ENCODE measurements at regions not wholly inside any gene's neighbourhood (a gene's known extent, or its start where the extent isn't known, plus 50 kb on each side); places are given as distances from the start of the nearest gene placed in this dataset.

DNA sequence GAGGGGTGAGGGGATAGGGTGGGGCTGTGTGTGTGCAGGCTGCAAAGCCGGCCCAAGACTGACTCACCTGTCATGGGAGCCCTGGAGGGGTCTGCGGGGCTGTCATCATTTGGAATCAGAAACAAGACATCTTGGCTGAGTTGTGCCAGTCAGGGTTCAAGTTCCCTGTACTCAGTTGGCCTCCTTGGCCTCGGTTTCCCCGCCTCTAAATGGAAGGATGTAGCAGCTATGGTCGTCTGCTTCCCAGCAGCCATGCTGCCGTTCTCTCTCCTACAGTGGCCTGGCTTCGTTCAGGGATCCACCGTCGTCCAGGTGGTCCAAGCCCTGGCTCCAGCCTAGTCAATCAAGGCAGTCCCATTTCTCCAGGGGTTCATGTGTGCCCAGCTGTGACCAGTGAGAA lies 83.6 kb upstream of the PMEPA1 start:
- Histone ChIP-seq H3K27me3 (no peaks in the 10 kb centered on the region), H3K36me3 (no peaks in the 10 kb centered on the region), H3K4me3 (no peak overlapping the region), H3K27ac (no peak overlapping the region), H3K9me3 (no peaks in the 10 kb centered on the region), H3K4me1 (no peaks in the 10 kb centered on the region)
- intact Hi-C loops (cut with DNase I): no loop called here
- TF ChIP-seq POLR2AphosphoS5 (IDR thresholded peaks at IDR 0.05) (no peak), POLR2A (IDR thresholded peaks at IDR 0.05) (no peak), EP300 (IDR thresholded peaks at IDR 0.05) (no peak)
- TF ChIP-seq, protein P1, sequence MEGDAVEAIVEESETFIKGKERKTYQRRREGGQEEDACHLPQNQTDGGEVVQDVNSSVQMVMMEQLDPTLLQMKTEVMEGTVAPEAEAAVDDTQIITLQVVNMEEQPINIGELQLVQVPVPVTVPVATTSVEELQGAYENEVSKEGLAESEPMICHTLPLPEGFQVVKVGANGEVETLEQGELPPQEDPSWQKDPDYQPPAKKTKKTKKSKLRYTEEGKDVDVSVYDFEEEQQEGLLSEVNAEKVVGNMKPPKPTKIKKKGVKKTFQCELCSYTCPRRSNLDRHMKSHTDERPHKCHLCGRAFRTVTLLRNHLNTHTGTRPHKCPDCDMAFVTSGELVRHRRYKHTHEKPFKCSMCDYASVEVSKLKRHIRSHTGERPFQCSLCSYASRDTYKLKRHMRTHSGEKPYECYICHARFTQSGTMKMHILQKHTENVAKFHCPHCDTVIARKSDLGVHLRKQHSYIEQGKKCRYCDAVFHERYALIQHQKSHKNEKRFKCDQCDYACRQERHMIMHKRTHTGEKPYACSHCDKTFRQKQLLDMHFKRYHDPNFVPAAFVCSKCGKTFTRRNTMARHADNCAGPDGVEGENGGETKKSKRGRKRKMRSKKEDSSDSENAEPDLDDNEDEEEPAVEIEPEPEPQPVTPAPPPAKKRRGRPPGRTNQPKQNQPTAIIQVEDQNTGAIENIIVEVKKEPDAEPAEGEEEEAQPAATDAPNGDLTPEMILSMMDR (IDR thresholded peaks at IDR 0.05): no peak
- DNase-seq: no peak
- 90 to 93% methylated on average over 9 of the region's 9 CpGs for WGBS, 2 donors

DNA sequence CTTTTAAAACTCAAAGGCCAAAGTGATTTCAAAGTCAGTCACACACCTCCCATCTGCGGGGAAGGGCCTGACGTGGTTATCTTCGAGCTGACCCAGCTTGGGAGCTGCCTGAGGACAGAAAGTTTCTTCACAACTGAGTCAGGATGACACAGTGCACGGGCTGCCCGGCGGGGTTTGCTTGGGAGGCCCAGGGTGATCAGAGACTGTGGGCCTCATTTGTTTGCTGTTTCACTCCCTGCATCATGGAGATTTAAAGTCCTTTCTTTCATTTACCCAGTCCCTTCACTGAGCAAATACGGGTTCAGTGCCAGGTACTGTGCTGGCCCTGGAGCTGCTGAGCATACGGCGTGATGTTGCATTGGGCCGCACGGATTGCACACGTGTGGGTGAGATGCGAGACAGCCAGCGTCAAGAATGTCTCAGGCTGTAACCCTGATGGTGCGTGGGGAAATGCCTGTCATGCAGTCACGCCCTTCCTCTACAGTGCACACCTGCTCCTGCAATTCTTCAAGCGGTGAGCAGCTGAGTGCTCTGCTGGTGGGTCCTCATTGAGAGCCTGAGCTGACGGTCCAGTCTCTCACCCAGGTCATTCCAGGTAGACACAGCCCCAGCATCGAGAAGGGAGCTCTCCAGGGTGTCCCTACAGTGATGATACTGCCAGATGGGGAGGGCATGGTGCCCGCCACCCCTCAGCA lies 82.7 kb upstream of the PMEPA1 start:
- no peak overlapping the region for H3K4me3 ChIP-seq
- H3K9me3 ChIP-seq: no peaks in the 10 kb centered on the region
- intact Hi-C loops (cut with DNase I): no loop called here
- no peaks in the 10 kb centered on the region for H3K4me1 ChIP-seq
- WGBS, 2 donors: 37 to 72% methylated on average over 20 of the region's 20 CpGs
- DNase-seq: no peak
- TF ChIP-seq POLR2AphosphoS5 (IDR thresholded peaks at IDR 0.05) (no peak), EP300 (IDR thresholded peaks at IDR 0.05) (no peak), POLR2A (IDR thresholded peaks at IDR 0.05) (no peak)
- TF ChIP-seq, protein P1 (IDR thresholded peaks at IDR 0.05): no peak
- no peaks in the 10 kb centered on the region for H3K27me3 ChIP-seq
- H3K36me3 ChIP-seq: no peaks in the 10 kb centered on the region
- no peak overlapping the region for H3K27ac ChIP-seq

DNA sequence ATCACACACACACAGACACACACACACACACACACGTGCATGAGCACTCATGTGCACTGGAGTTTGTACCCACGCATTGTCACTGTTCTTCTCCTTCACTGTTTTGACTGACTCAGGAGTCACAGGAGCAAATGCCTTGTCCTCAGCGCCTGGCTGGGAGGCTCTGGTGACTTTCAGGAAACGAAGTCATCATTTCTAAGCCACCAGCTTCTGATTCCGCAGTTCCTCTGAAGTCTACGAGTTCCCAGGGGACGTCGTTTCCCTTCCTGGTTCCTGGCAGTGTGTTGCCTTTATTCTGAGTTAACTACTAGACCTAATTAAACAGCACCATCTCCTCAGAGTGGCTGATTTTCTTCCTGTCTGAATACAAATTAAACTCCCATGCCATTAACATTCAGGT lies 82.2 kb upstream of the PMEPA1 start:
- Histone ChIP-seq H3K27me3 (no peaks in the 10 kb centered on the region), H3K4me3 (no peak overlapping the region), H3K36me3 (no peaks in the 10 kb centered on the region), H3K4me1 (no peaks in the 10 kb centered on the region), H3K27ac (no peak overlapping the region), H3K9me3 (no peaks in the 10 kb centered on the region)
- WGBS, 2 donors: 61 to 62% methylated on average over 8 of the region's 8 CpGs
- TF ChIP-seq POLR2A (IDR thresholded peaks at IDR 0.05) (no peak), EP300 (IDR thresholded peaks at IDR 0.05) (no peak), POLR2AphosphoS5 (IDR thresholded peaks at IDR 0.05) (no peak)
- TF ChIP-seq, protein P1 (IDR thresholded peaks at IDR 0.05): no peak
- intact Hi-C loops (cut with DNase I): no loop called here
- no peak for DNase-seq

DNA sequence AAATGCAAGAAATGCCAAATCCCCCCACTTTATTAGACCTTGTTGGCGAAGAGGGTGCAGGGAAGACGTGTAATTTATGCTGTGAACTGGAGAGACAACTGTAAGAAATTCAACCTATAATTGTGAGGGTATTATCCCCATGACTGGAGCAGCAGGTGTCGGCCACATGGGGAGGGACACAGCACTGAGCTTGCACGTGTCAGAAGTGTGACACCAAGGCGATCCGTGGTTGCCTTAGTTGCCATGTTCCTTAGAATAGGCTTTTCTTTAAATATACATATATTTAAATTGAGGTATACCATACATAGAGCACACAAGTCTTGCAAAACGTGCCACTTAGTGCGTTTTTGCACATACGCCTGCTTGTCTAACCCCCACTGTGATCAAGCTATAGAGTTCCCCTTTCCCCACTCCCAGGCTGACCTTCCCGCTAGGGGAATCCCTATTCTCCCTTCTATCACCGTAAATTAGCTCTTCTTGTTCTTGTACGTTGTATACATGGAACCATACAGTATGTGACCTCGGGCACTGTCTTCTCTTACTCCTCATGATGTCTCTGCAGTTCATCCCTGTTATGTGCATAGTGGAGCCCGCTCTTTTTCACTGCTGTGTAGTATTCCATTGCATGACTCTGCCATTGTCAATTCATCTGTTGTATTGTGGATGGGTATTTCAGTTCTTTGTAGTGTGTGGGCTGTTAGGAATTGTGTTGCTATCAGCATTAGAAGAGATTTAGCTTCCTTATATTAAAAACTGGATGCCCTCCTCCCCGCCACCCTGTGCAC lies 81.6 kb upstream of the PMEPA1 start:
- H3K27me3 ChIP-seq: no peaks in the 10 kb centered on the region
- intact Hi-C loops (cut with DNase I): no loop called here
- WGBS, 2 donors: 90 to 93% methylated on average over 15 of the region's 15 CpGs
- H3K4me3 ChIP-seq: no peak overlapping the region
- peak; percentile 11 for DNase-seq
- TF ChIP-seq EP300 (IDR thresholded peaks at IDR 0.05) (no peak), POLR2AphosphoS5 (IDR thresholded peaks at IDR 0.05) (no peak), POLR2A (IDR thresholded peaks at IDR 0.05) (no peak)
- TF ChIP-seq, protein P1 (IDR thresholded peaks at IDR 0.05): no peak
- no peak overlapping the region for H3K27ac ChIP-seq
- H3K9me3 ChIP-seq: no peaks in the 10 kb centered on the region
- no peaks in the 10 kb centered on the region for H3K36me3 ChIP-seq
- H3K4me1 ChIP-seq: no peaks in the 10 kb centered on the region
